ENCODE measurements at regions not wholly inside any gene's neighbourhood (a gene's known extent, or its start where the extent isn't known, plus 50 kb on each side); places are given as distances from the start of the nearest gene placed in this dataset.

- no peak for TF ChIP-seq POLR2A (IDR thresholded peaks at IDR 0.05)
- TF ChIP-seq, protein P1, sequence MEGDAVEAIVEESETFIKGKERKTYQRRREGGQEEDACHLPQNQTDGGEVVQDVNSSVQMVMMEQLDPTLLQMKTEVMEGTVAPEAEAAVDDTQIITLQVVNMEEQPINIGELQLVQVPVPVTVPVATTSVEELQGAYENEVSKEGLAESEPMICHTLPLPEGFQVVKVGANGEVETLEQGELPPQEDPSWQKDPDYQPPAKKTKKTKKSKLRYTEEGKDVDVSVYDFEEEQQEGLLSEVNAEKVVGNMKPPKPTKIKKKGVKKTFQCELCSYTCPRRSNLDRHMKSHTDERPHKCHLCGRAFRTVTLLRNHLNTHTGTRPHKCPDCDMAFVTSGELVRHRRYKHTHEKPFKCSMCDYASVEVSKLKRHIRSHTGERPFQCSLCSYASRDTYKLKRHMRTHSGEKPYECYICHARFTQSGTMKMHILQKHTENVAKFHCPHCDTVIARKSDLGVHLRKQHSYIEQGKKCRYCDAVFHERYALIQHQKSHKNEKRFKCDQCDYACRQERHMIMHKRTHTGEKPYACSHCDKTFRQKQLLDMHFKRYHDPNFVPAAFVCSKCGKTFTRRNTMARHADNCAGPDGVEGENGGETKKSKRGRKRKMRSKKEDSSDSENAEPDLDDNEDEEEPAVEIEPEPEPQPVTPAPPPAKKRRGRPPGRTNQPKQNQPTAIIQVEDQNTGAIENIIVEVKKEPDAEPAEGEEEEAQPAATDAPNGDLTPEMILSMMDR (IDR thresholded peaks at IDR 0.05) = no peak
- TF ChIP-seq POLR2AphosphoS5 (IDR thresholded peaks at IDR 0.05) = no peak
These were observed 345.8 kb upstream of the CDH5 start for GRCh38 chr16:66020642-66021041.

Data from suprapubic skin (tissue), 4 donors.